ENCODE measurements at regions not wholly inside any gene's neighbourhood (a gene's known extent, or its start where the extent isn't known, plus 50 kb on each side); places are given as distances from the start of the nearest gene placed in this dataset.
A peak's percentile ranks its signal among the peaks of the same experiment; 100 is the strongest.

DNA sequence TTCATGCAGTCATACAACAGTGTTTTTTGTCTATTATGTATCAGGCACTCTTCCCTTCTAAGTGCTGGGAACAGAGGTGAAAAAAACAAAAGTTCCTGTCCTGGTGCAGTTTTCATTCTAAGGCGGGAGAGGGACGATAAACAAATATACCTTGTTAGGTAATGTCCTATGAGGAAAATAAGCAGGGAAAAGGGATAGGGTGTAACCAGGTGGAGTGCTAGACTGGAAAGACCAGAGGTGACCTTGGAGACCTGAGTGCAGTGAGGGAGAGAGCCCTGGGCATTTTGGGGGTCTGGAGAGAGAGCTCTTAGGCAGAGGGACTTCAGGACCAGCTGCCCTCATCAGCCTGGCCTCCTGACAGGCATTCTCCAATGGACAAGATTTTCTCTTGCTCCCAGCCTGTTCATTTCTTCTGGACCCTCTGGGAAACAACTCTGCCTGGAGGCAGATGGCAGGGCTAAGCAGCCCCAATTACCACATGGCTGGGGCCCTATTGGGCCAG is 97.2 kb upstream of the TJP1 start:
- no peak overlapping the region for H3K9ac ChIP-seq (ENCODE audit: extremely low read depth, insufficient read length, low read length)
- no peaks in the 10 kb centered on the region for H3K36me3 Mint-ChIP-seq (ENCODE audit: insufficient read depth in 1 of 3, low read depth in 3 of 3)

More for the DNA sequence above, 97.2 kb upstream of the TJP1 start:
- no peaks in the 10 kb centered on the region for H3K79me1 ChIP-seq (ENCODE audit: insufficient read depth, low read depth, low read length, poor library complexity, severe bottlenecking)
- no peaks in the 10 kb centered on the region for H4K20me1 ChIP-seq (ENCODE audit: control insufficient read depth, insufficient read depth, insufficient read length)
- H4K5ac ChIP-seq (ENCODE audit: insufficient read length, low read depth, low read length), result no peak overlapping the region
- no peaks in the 10 kb centered on the region for H3K27me3 ChIP-seq (ENCODE audit: insufficient read depth, low read length)
- H2BK15ac ChIP-seq (ENCODE audit: low read depth, low read length), result no peak overlapping the region
- no peak overlapping the region for H2BK120ac ChIP-seq (ENCODE audit: low read depth, low read length, poor library complexity, severe bottlenecking)
- no peak for TF ChIP-seq CTCF (conservative IDR thresholded peaks at IDR 0.05)
- H3K4ac ChIP-seq (ENCODE audit: low read depth, low read length), result no peak overlapping the region
- H2BK20ac ChIP-seq (ENCODE audit: low read depth, low read length, poor library complexity, severe bottlenecking), result no peak overlapping the region
- H2BK12ac ChIP-seq (ENCODE audit: insufficient read length, low read depth, low read length), result no peak overlapping the region
- DNase-seq, result no peak
- peaks cover 41% of the 10 kb centered on the region in 2 experiments for H3K4me1 Mint-ChIP-seq
- H3K27me3 Mint-ChIP-seq (ENCODE audit: low read depth), result no peaks in the 10 kb centered on the region
- H3K4me3 Mint-ChIP-seq, result no peak overlapping the region
- H4K8ac ChIP-seq (replicated peaks; ENCODE audit: insufficient read length, low read depth, low read length), result no peak overlapping the region
- no peak overlapping the region for H2AFZ ChIP-seq (ENCODE audit: low read length)
- H3K4me2 ChIP-seq (ENCODE audit: insufficient read depth, insufficient read length, low read length), result no peak overlapping the region
- no peak overlapping the region for H3K56ac ChIP-seq (ENCODE audit: insufficient read length, low read depth, low read length)
- H3K4me1 ChIP-seq (ENCODE audit: insufficient read depth, low read length), result peaks cover 12% of the 10 kb centered on the region; the same call in 1 of the 2 replicates
- H4K91ac ChIP-seq (ENCODE audit: insufficient read length, low read depth, low read length), result peak overlapping the region; percentile 63
- no peaks in the 10 kb centered on the region for H3K23me2 ChIP-seq (ENCODE audit: insufficient read length, low read depth, low read length, poor library complexity, severe bottlenecking)
- H3K79me2 ChIP-seq (ENCODE audit: insufficient read depth, low read length), result no peaks in the 10 kb centered on the region
- H3T11ph ChIP-seq (ENCODE audit: low read length), result no peak overlapping the region
- no peak overlapping the region for H2BK5ac ChIP-seq (ENCODE audit: insufficient read length, low read length)
- H3K23ac ChIP-seq (ENCODE audit: insufficient read length, low read depth, low read length), result no peak overlapping the region
- no peak overlapping the region for H3K18ac ChIP-seq (ENCODE audit: insufficient read length, low read depth, low read length)
- peak overlapping the region in 1 of 3 experiments; percentile 84; a peak in 1 of 7 replicates for H3K27ac Mint-ChIP-seq
- no peak overlapping the region for H2AK5ac ChIP-seq (ENCODE audit: insufficient read length, low read length)
- no peak overlapping the region for H3K27ac ChIP-seq (ENCODE audit: insufficient read length, low read depth, low read length)
- H3K14ac ChIP-seq (ENCODE audit: insufficient read depth, low read length), result no peak overlapping the region
- no peaks in the 10 kb centered on the region for H3K9me3 ChIP-seq (ENCODE audit: control insufficient read depth, low read depth, low read length)
- no CpG with 5 or more reads among the region's 2 CpGs for WGBS (ENCODE audit: extremely low coverage, insufficient read length, low lambda C conversion rate)
- H3K9me3 Mint-ChIP-seq, result no peaks in the 10 kb centered on the region
